GF-D8 (cell line): ENCODE measurements at regions not wholly inside any gene's neighbourhood (a gene's known extent, or its start where the extent isn't known, plus 50 kb on each side); places are given as distances from the start of the nearest gene placed in this dataset.

Experiments used
- DNase-seq: peaks from one replicate; lab custom pipeline; 2025; lab: John Stamatoyannopoulos, UW

DNA sequence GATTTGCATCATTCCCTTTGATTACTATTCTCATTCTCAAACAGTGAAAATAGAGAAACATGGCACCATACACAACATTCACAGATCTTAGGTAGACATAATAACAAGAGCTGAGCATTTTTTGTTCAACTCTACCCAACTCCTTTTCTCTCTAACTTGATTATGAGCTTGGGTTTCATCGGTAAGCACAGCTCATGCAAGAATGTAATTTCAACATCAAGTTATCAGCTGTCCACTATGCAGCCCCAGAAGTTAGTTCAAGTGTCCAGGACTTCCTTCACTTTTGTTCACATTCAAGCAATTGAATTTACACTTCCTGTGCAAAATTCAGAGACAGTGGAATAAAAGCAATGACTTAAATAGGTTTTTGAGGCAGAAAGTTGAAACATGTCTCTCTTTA, 297.7 kb upstream of the SASH1 start:
- DNase-seq = no peak

DNA sequence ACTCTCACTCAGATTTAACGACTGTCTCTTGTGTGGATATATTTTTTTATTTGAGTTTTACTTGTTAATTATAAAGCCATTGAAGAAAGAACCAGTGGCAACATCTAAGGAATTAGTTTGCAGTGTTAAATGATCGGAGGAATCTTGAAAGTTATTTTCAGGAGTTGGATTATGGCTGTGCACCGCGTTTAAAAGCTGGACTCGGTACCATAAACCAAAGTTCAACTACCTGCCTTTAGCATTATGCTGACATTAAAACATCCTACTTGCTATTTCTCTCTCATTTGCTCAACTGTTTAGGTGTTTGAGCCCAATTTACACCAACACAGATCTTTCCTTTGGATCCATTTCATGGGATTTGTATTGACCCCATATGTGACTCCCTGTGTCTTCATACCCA, 289.4 kb upstream of the SASH1 start:
- DNase-seq = no peak

DNA sequence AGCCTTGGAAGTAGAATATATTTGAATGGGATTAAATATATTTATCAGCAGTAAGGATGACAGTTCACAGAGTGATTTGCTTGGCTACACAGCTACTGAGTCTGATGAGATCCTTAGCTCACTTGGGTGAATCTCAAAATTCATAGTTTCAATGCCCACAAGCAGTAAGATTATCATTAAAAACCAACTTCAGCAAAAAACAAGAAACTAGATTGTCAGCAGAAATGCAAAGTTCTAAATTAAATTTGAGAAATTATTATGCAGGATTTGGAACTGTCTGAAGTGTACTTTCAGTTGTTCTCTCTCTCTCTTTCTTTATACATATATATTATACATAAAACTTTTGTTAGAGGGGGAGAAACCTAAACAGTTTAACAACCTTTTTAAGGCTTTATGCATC, 288.8 kb upstream of the SASH1 start:
- no peak for DNase-seq

DNA sequence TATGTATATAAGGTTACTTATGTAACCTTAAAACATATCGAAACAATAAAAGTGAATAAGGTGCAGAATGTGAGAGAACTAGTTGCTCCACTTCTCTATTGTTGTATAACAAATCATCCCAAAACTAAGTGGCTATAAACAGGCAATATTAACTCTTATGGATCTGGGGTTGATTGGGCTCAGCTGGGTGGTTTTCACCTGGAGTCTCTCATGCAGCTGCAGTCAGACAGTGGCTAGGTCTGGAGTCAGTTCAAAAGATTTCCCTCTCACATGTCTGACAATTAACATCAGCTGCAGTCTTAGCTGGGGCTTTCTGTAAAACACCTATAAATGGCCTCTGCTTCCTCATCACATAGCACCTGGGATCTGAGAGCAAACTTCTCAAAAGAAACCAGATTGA, 288.4 kb upstream of the SASH1 start:
- DNase-seq = no peak

DNA sequence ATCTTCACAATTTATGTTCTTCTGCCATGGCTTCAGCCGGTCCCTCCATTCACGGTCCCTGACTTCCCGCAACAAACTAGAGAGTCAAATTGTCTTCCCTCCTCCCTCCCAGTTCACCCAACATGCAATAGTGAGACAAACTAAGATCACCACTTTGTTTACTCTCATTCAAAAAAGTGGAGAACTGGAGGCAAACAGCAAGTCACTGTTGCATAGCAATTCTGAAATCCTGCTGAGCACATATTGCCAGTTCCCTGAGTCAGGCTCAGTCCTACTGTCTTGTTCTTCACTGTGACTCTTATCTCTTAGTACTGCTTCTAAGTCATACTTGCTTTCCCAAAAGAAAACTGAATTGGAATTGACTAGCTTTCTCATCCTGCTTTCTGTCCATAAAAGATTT, 287.2 kb upstream of the SASH1 start:
- DNase-seq = no peak

DNA sequence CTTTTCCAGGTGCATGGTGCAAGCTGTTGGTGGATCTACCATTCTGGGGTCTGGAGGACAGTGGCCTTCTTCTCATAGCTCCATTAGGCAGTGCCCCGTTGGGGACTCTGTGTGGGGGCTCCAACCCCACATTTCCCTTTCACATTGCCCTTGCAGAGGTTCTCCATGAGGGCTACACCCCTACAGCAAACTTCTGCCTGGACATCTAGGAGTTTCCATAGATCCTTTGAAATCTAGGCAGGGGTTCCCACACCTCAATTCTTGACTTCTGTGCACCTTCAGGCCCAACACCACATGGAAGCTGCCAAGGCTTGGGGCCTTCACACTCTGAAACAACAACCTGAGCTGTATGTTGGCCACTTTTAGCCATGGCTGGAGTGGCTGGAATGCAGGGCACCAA, 282.8 kb upstream of the SASH1 start:
- no peak for DNase-seq

DNA sequence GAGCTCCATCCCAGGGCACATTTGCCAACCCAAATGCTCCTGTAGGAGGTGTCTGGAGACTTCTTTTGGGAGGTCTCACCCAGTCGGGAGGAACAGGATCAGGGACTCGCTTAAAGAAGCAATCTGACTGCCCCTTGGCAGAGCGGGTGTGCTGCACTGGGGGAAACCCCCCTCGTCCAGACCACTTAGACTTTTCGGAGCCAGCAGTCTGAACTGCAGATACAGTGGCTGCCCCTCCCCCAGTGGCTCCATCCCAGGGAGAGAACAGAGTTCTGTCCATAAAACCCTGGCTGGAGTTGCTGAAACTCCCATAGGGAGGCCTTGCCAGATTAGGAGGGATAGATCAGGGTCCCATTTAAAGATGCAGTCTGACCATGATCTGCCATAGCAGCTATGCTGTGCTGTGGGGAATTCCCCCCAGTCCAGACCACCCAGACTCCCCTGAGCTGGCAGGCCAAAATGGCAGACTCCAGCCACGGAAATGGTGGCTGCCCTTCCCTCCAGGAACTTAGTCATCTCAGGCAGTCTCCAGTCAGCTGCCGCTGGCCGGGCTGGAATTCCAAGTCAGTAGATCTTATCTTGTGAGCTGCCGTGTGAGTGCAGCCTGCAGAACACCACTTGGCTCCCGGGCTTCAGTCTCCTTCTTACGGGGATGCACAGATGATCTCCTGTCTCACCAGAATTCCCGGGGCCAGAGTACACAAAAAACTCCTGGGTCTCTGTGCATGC, 278.1 kb upstream of the SASH1 start:
- DNase-seq = no peak

DNA sequence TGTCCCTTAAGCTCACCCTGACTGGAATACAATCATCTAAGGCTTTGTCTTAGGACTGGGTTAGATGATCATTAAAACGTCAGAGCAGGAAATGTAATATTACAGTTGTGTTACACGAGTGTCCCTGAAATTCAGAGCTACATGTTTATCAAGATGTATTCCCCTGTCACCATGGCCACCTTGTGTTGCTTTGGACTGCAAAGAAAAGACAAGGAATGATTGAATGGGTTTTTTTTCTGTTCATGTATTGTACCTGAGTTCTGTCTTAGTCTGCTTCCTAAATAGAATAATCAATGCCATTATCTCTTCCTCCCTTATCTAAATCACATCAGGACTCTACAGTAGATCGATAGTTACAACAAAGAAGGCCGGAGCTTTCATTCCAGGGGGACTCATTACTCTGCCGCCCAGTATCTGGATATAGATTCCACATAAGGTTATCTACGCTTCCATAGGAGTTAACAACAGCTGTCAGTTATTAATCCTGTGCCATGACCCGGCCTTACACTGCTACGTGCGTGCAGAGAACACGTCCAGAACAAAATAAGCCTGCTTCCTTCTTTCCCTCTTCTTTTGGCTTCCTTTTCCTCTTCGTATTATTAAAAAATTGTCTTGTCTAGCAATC, 274.1 kb upstream of the SASH1 start:
- no peak for DNase-seq

DNA sequence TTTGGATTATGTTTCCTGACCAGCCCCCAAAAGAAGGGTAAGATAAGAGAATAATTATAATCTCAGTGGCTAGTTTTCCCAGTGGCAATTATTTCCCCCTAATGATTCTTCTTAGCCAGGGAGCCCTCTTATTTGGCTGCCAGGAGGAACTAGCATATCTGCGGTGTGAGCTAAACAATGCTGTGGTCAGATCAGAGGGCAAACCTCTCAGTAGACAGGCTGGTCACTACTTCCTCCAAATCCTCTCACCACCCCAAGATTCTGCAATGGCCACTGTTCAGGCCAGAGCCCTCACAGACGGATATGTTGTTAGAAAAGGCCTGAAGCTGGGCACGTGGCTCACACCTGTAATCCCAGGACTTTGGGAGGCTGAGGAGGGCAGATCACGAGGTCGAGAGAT, 273.4 kb upstream of the SASH1 start:
- no peak for DNase-seq

DNA sequence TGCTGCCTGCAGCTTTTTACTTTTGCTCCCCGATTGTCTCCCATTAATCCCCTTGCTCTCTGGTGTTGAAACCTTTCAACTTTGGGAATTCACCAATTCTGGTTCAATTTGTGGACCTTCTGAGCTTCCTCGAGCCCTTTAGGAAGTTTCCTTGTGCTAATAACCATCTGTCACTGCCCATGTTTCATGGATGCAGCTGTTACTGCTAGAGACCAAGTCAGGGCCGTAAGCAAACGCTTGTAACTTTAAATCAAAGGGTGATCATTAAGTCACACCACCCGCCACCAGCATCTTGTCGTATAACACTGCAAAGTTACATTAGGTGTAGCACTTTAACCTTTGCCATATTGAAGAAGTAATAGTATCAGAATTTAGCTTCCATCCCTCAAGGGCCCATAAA, 268.3 kb upstream of the SASH1 start:
- DNase-seq = no peak

DNA sequence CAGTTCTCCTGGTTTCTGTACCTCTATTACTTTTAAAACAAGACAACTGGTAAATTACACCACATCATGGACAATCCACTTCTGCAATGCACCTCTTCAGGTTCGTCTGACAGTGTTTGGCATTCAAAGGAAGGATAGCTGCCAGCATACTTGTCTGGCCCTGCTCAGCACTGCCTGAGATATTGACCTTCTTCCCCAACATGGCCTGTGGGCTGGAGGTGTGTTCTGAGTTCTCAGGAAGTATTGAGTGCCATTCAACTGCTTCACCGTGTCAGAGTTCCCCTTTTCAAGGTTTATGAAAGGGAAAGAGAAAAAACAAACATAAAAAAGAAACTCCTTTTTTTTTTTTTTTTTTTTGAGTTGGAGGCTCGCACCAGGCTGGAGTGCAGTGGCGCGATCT, 267.9 kb upstream of the SASH1 start:
- no peak for DNase-seq

DNA sequence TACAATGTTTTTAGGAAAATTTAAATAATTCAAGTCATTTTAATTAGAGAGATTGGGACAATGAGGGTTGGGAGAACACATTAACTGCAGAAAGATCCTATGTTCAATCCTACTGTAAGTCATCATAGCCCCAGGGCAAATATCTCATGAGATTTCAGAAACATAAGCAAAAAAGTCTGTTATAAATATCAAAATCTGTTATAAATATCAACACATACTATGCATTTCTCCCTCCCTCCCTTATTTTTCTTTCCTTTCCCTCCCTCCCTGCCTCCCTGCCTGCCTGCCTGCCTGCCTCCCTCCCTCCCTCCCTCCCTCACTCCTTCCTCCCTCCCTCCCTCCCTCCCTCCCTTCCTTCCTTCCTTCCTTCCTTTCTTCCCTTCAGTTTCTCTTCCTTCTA, 267.3 kb upstream of the SASH1 start:
- no peak for DNase-seq

DNA sequence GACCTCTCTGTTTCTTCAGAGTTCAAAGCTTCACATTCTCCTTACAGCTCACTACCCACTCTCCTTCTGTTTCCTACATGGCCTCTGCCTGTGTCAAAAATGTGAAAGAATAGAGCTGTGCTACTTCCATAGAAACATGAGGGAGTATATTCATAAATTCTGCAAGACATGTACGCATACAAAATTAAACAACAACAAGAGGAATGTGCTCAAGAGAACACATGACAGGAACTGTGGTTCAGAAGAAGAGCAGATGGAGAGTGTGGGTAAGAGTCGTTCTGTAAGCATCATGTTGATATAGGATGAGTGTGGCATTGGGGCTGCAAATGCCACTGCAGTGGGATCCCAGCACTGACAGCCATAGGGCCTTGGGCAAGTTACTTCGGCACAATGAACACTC, 266.6 kb upstream of the SASH1 start:
- no peak for DNase-seq

DNA sequence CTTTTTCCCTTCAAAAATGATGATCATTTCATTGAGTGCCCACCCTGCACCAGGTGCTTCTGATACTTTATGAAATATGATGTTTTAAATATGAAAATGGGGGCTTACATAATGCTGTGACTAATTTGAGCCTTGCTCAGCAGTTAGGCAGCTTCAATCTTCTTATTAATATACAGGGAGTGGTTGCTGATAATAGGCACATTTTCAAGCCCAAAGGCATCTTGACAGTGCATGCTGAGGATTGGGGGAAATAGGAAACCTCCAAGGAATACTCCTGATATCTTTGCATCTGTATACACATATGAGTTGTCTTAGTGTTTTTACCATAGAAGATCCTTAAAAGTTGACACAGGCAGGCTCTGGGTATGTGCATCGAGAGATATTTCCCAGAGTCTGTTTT, 262.3 kb upstream of the SASH1 start:
- DNase-seq = no peak

DNA sequence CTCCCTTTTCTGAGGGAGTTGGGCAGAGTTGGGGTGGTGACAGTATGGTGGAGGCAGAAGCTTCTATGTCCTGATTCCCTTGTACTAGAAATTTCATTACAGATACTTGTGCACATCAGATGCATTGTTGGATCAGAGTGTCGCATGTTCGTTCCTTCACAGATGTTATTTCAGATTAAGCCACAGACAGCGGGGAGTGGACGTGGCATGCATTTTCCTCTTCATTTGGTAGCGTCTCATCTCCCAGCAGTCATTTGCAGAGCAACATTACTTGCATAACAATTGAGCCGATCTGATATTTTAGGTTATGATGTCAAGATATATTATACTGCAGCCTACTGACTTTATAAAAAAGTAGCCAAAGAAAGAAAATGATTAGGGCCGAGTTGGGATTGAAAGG, 261.6 kb upstream of the SASH1 start:
- DNase-seq = no peak

DNA sequence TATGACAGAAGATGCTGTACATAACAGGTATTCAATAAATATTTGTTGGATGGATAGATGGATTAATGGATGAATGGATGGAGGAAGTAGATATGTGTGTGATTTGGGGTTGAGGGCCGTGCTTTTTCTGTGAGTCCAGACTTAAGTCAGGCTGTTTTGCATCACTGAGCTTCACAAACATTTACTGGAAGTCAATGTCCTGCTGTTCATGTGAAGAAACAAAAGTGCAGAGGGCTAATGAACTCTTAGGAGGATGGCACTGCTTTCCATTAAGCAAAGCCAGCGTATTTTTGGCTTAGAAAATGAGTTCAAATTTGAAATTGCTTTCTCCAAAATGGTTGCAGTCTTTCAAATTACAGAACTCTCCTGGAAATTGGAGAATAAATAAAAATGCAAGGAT, 260.6 kb upstream of the SASH1 start:
- DNase-seq = no peak

DNA sequence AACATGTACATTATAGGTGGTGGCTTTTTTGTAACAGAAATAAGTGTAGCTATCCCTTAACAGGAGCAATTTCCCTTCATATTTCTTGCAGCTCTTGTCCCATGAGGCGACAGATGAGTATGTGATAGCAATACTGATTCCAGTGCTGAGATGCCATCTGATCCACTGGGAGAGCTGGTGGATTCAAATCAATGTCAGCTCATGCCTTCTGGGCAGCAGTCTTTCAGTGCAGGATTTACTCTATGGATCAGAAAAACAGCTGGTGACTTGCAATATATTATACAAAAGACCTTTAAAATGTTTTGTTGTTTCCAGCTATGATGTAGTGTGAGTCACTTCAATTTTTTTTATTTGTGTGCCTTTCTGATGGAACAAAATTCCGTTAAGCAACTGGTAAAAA, 259.9 kb upstream of the SASH1 start:
- DNase-seq = no peak

DNA sequence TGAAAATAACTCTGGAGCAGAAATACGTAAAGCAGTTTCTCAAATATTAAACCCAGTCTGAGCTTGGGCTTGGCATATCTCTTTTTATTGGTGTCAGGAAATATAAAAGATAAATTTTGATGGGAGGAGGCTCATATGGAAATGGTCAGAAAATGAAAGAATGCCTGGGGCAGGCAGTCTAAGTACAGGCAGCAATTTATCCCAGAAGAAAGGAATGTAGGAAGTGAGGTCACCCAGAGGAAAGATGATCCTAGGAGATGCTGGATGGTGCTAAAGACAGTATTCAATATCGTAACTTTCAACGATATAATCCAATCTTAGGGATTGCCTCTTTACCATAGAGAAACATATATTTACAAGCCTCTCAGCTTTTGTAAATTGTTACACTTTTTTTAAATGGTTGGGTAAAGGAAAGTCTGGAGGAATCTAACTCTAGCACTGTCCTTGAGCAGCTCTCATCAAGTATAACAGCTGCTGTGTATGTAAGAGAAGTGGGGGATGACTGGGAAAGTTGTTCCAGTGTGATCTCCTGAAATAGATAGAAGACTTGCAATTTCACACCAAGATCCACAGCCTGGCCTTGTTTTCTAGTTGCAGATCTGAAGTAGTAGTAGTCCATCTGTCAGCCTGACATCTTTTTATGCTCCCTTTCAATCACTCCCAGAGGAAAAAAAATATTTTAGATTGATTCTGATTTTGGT, 256.9 kb upstream of the SASH1 start:
- no peak for DNase-seq

DNA sequence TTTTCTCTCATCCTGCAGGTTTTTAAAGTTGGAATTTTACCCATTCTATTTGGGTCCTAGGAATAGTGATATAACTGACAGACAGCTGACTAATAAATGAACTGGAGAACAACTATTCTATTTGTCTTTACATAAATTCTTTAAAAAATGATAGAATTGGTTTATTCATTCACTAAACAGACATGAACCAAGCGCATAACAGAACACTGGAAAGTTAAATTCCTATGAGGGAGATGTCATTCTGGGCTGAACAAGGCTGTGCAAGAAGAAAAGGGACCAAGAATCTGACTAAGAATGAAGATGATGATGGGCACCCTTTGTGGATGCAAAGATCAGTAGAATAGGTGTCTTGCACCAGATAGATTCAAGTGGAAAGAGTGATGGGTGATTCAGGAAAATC, 256.3 kb upstream of the SASH1 start:
- DNase-seq = no peak

DNA sequence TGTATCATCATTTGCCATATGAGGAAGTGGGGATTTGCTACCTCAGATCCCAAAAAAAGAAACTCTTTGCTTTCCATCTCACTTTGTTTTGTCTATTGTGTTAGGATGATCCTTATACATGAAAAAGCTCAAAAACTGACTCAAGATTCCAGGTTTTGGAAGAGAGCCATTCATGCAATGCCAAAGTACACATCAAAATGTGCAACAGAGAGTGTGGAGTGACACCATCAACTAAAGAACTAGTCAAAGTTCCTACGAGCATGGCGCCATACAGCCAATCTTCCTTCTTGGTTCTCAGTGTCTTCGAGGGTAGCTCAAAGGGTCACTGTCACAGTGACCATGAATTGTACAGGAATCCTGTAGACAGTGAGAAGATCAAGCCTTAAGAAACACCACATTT, 255.8 kb upstream of the SASH1 start:
- no peak for DNase-seq

DNA sequence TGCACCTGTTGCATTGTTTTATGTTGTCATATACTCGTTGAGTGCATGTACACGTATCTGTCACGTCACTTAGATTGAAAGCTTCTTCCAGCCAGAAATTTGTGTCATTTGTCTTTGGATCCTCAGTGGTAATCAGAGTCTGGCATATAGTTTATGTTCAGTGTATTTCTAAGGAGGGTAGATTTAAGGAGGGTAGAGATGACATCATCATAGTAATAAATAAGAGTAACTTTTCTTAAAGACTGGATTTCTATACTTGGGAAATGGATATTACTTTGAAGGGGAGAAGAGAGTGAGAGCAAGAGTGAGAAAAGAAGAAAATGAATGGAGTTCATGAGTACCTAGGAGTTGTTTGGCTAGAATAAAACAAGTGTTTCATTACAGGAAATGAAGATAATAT, 255.0 kb upstream of the SASH1 start:
- DNase-seq = no peak

DNA sequence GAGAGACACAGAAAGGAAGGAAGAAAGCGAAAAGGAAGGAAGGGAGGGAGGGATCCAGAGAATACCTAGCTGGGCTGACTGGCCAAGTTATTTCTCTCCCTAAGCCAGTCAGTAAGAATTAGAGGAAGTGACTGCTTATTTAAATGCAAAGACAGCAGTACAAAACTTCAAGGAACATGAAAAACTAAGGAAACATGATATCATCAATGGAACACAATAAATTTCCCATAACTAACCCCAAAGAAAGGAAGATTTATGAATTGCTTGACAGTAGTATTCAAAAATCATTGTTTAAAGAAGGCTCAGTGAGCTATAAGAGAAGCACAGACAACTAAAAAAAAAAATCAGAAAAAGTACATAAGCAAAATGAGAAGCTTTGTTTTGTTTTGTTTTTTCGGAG, 252.3 kb upstream of the SASH1 start:
- no peak for DNase-seq

DNA sequence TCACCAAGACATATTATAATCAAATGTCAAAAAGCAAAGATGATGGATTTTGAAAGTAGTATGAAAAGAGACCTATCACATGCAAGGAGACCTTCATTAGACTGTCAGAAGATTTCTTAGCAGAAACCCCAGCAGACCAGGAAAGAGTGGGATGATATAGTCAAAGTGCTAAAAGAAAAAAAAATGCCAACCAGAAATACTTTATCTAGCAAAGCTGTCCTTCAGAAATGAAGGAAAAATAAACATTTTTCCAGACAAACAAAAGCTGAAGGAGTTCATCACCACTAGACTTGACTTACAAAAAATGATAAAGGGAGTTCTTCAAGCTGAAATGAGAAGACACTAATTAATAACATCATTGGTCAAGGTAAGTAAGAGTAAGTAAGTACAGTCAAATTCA, 251.2 kb upstream of the SASH1 start:
- no peak for DNase-seq

DNA sequence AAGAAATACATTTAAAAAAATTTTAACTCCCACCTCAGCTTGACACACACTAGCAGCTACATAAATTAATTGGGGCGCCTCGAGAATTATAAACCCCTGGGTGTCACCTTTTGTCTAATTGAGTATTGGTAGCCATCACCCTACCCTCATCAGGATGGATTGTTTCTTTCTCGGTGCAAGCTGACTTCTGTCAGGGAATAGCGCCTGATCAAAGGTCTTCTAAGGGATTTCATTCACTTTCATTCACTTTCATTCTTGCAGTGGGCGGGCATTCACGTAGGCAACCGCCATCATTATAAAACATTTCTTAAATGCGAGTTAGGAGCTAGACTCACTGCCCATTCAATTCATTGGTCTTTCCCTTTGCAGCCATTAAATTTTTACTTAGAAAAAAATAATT, 239.2 kb upstream of the SASH1 start:
- DNase-seq = no peak
